NCI-H446 treated with DMSO at 0.1 percent for 48 hours (cell line): ENCODE measurements at regions not wholly inside any gene's neighbourhood (a gene's known extent, or its start where the extent isn't known, plus 50 kb on each side); places are given as distances from the start of the nearest gene placed in this dataset.
"Not testable (repeated sequence)": the region's sequence is repeated elsewhere in the genome, so short reads cannot be mapped to it uniquely, and the experiment has no call there.

Experiments used
- DNase-seq: peaks from one replicate; lab custom pipeline; 2025; lab: John Stamatoyannopoulos, UW

- DNase-seq, result no peak
These were observed 203.9 kb downstream of the RAB38 start for GRCh38 chr11:87971354-87971753.

GRCh38 chr11:87970762-87971161 is 204.5 kb downstream of the RAB38 start:
- no peak for DNase-seq

- no peak for DNase-seq
These were observed 207.8 kb downstream of the RAB38 start for GRCh38 chr11:87967459-87967858.

- no peak for DNase-seq
These were observed 208.5 kb downstream of the RAB38 start for GRCh38 chr11:87966694-87967093.

- DNase-seq, result no peak
These were observed 209.0 kb downstream of the RAB38 start for GRCh38 chr11:87966216-87966615.

GRCh38 chr11:87961606-87962005 is 213.6 kb downstream of the RAB38 start:
- no peak for DNase-seq

- no peak for DNase-seq
These were observed 217.3 kb downstream of the RAB38 start for GRCh38 chr11:87957961-87958360.

GRCh38 chr11:87954476-87954875 is 220.8 kb downstream of the RAB38 start:
- no peak for DNase-seq

- DNase-seq, result no peak
These were observed 232.5 kb downstream of the RAB38 start for GRCh38 chr11:87942786-87943185.

GRCh38 chr11:87934182-87934581 is 241.1 kb downstream of the RAB38 start:
- no peak for DNase-seq

GRCh38 chr11:87926250-87926970 is 248.8 kb downstream of the RAB38 start:
- no peak for DNase-seq

GRCh38 chr11:87924125-87924524 is 251.1 kb downstream of the RAB38 start:
- DNase-seq, result no peak

GRCh38 chr11:87917111-87917510 is 258.1 kb downstream of the RAB38 start:
- no peak for DNase-seq

- no peak for DNase-seq
These were observed 266.1 kb downstream of the RAB38 start for GRCh38 chr11:87909178-87909577.

- no peak for DNase-seq
These were observed 267.2 kb downstream of the RAB38 start for GRCh38 chr11:87908086-87908485.

- DNase-seq, result no peak
These were observed 271.9 kb downstream of the RAB38 start for GRCh38 chr11:87903345-87903744.

GRCh38 chr11:87901341-87901740 is 273.9 kb downstream of the RAB38 start:
- DNase-seq, result no peak

- no peak for DNase-seq
These were observed 277.3 kb downstream of the RAB38 start for GRCh38 chr11:87897921-87898320.

GRCh38 chr11:87897071-87897470 is 278.2 kb downstream of the RAB38 start:
- no peak for DNase-seq

GRCh38 chr11:87894961-87895360 is 280.3 kb downstream of the RAB38 start:
- DNase-seq, result no peak

- no peak for DNase-seq
These were observed 283.0 kb downstream of the RAB38 start for GRCh38 chr11:87892291-87892690.

GRCh38 chr11:87889126-87889525 is 286.1 kb downstream of the RAB38 start:
- DNase-seq, result no peak

- not testable (repeated sequence) for DNase-seq
These were observed 290.2 kb downstream of the RAB38 start for GRCh38 chr11:87885084-87885483.

GRCh38 chr11:87879118-87879517 is 296.1 kb downstream of the RAB38 start:
- DNase-seq, result no peak
